ENCODE measurements at regions not wholly inside any gene's neighbourhood (a gene's known extent, or its start where the extent isn't known, plus 50 kb on each side); places are given as distances from the start of the nearest gene placed in this dataset.

- Histone ChIP-seq H3K4me2 (ENCODE audit: unreplicated experiment) (no peak overlapping the region), H3K9ac (no peak overlapping the region), H3K9me3 (ENCODE audit: low read depth) (no peaks in the 10 kb centered on the region), H3K4me3 (no peak overlapping the region), H3K9me2 (ENCODE audit: insufficient read depth) (no peaks in the 10 kb centered on the region), H3K36me3 (ENCODE audit: low read depth) (no peaks in the 10 kb centered on the region), H3K79me2 (ENCODE audit: insufficient read depth) (no peaks in the 10 kb centered on the region), H3F3A (ENCODE audit: insufficient read depth) (no peaks in the 10 kb centered on the region), H3K27me3 (replicated peaks; ENCODE audit: insufficient read depth) (peaks cover 33% of the 10 kb centered on the region), H3K4me1 (ENCODE audit: insufficient read depth) (no peaks in the 10 kb centered on the region), H4K20me1 (ENCODE audit: insufficient read depth) (no peaks in the 10 kb centered on the region), H3K27ac (no peak overlapping the region), H2AFZ (no peak overlapping the region)
- TF ChIP-seq EZH2 (IDR thresholded peaks at IDR 0.05; ENCODE audit: insufficient read depth, poor library complexity, severe bottlenecking) = no peak
- TF ChIP-seq EZH2phosphoT487 (IDR thresholded peaks at IDR 0.05; ENCODE audit: insufficient read depth, low read depth) = no peak
- in situ Hi-C loops (cut with MboI) = no loop called here
- no peak for DNase-seq
- WGBS, 2 experiments (ENCODE audit: low coverage in 1 of 2, low lambda C conversion rate in 2 of 2, missing lambda C conversion rate in 2 of 2) = 34 to 42% methylated on average over 8 of the region's 8 CpGs
Measured at GRCh38 chr15:30030345-30030744, 52.4 kb upstream of the GOLGA8J start.

- 32 to 34% methylated on average over 6 of the region's 6 CpGs for WGBS, 2 experiments (ENCODE audit: low coverage in 1 of 2, low lambda C conversion rate in 2 of 2, missing lambda C conversion rate in 2 of 2)
Measured at GRCh38 chr15:30023798-30024295, 58.9 kb upstream of the GOLGA8J start.

GRCh38 chr15:30010746-30011145 lies 72.0 kb upstream of the GOLGA8J start:
- Histone ChIP-seq H3K27ac (no peak overlapping the region), H3K9me2 (ENCODE audit: insufficient read depth) (no peaks in the 10 kb centered on the region), H3K4me1 (ENCODE audit: insufficient read depth) (no peaks in the 10 kb centered on the region), H3K9ac (no peak overlapping the region), H3K79me2 (ENCODE audit: insufficient read depth) (no peaks in the 10 kb centered on the region), H2AFZ (no peak overlapping the region), H3K36me3 (ENCODE audit: low read depth) (no peaks in the 10 kb centered on the region), H3K27me3 (replicated peaks; ENCODE audit: insufficient read depth) (peaks cover 37% of the 10 kb centered on the region), H3K9me3 (ENCODE audit: low read depth) (no peaks in the 10 kb centered on the region), H3F3A (ENCODE audit: insufficient read depth) (no peaks in the 10 kb centered on the region), H3K4me2 (ENCODE audit: unreplicated experiment) (no peak overlapping the region), H4K20me1 (ENCODE audit: insufficient read depth) (no peaks in the 10 kb centered on the region), H3K4me3 (no peak overlapping the region)
- WGBS, 2 experiments (ENCODE audit: low coverage in 1 of 2, low lambda C conversion rate in 2 of 2, missing lambda C conversion rate in 2 of 2) = 30 to 44% methylated on average over 2 of the region's 2 CpGs
- in situ Hi-C loops (cut with MboI) = no loop called here
- no peak for DNase-seq
- TF ChIP-seq EZH2 (IDR thresholded peaks at IDR 0.05; ENCODE audit: insufficient read depth, poor library complexity, severe bottlenecking) (no peak), EZH2phosphoT487 (IDR thresholded peaks at IDR 0.05; ENCODE audit: insufficient read depth, low read depth) (no peak)

More at GRCh38 chr15:30023798-30024295, 58.9 kb upstream of the GOLGA8J start:
- in situ Hi-C loops (cut with MboI) = no loop called here
- H3K4me1 ChIP-seq (ENCODE audit: insufficient read depth) = no peaks in the 10 kb centered on the region
- H3K4me2 ChIP-seq (ENCODE audit: unreplicated experiment) = no peak overlapping the region
- H3K27me3 ChIP-seq (replicated peaks; ENCODE audit: insufficient read depth) = peaks cover 15% of the 10 kb centered on the region
- H3K4me3 ChIP-seq = no peak overlapping the region
- H4K20me1 ChIP-seq (ENCODE audit: insufficient read depth) = no peaks in the 10 kb centered on the region
- no peaks in the 10 kb centered on the region for H3K9me3 ChIP-seq (ENCODE audit: low read depth)
- peak; percentile 16 for DNase-seq
- no peak overlapping the region for H2AFZ ChIP-seq
- no peak overlapping the region for H3K9ac ChIP-seq
- H3K36me3 ChIP-seq (ENCODE audit: low read depth) = no peaks in the 10 kb centered on the region
- H3K27ac ChIP-seq = no peak overlapping the region
- no peaks in the 10 kb centered on the region for H3K9me2 ChIP-seq (ENCODE audit: insufficient read depth)
- TF ChIP-seq EZH2phosphoT487 (IDR thresholded peaks at IDR 0.05; ENCODE audit: insufficient read depth, low read depth) = no peak
- no peak for TF ChIP-seq EZH2 (IDR thresholded peaks at IDR 0.05; ENCODE audit: insufficient read depth, poor library complexity, severe bottlenecking)
- H3K79me2 ChIP-seq (ENCODE audit: insufficient read depth) = no peaks in the 10 kb centered on the region
- H3F3A ChIP-seq (ENCODE audit: insufficient read depth) = no peaks in the 10 kb centered on the region

- Histone ChIP-seq H3K79me2 (ENCODE audit: insufficient read depth) (no peaks in the 10 kb centered on the region), H4K20me1 (ENCODE audit: insufficient read depth) (no peaks in the 10 kb centered on the region), H2AFZ (no peak overlapping the region), H3K27ac (no peak overlapping the region), H3K4me1 (ENCODE audit: insufficient read depth) (no peaks in the 10 kb centered on the region), H3F3A (ENCODE audit: insufficient read depth) (no peaks in the 10 kb centered on the region), H3K27me3 (replicated peaks; ENCODE audit: insufficient read depth) (peaks cover 49% of the 10 kb centered on the region), H3K9me2 (ENCODE audit: insufficient read depth) (no peaks in the 10 kb centered on the region), H3K9ac (no peak overlapping the region), H3K4me2 (ENCODE audit: unreplicated experiment) (no peak overlapping the region), H3K9me3 (ENCODE audit: low read depth) (no peaks in the 10 kb centered on the region), H3K36me3 (ENCODE audit: low read depth) (no peaks in the 10 kb centered on the region), H3K4me3 (no peak overlapping the region)
- 48 to 50% methylated on average over 1 of the region's 1 CpG for WGBS, 2 experiments (ENCODE audit: low coverage in 1 of 2, low lambda C conversion rate in 2 of 2, missing lambda C conversion rate in 2 of 2)
- no peak for TF ChIP-seq EZH2 (IDR thresholded peaks at IDR 0.05; ENCODE audit: insufficient read depth, poor library complexity, severe bottlenecking)
- no peak for DNase-seq
- in situ Hi-C loops (cut with MboI) = no loop called here
Measured at GRCh38 chr15:30008156-30008555, 74.6 kb upstream of the GOLGA8J start.

GRCh38 chr15:30001602-30002001 lies 81.2 kb upstream of the GOLGA8J start:
- Histone ChIP-seq H4K20me1 (ENCODE audit: insufficient read depth) (no peaks in the 10 kb centered on the region), H3K9me3 (ENCODE audit: low read depth) (no peaks in the 10 kb centered on the region), H3K27me3 (replicated peaks; ENCODE audit: insufficient read depth) (peaks cover 58% of the 10 kb centered on the region), H3K27ac (no peak overlapping the region), H2AFZ (no peak overlapping the region), H3K36me3 (ENCODE audit: low read depth) (no peaks in the 10 kb centered on the region), H3K9me2 (ENCODE audit: insufficient read depth) (no peaks in the 10 kb centered on the region), H3F3A (ENCODE audit: insufficient read depth) (no peaks in the 10 kb centered on the region), H3K9ac (no peak overlapping the region), H3K4me3 (no peak overlapping the region), H3K4me1 (ENCODE audit: insufficient read depth) (no peaks in the 10 kb centered on the region), H3K4me2 (ENCODE audit: unreplicated experiment) (no peak overlapping the region), H3K79me2 (ENCODE audit: insufficient read depth) (no peaks in the 10 kb centered on the region)
- in situ Hi-C loops (cut with MboI) = no loop called here
- 45 to 48% methylated on average over 5 of the region's 5 CpGs for WGBS, 2 experiments (ENCODE audit: low coverage in 1 of 2, low lambda C conversion rate in 2 of 2, missing lambda C conversion rate in 2 of 2)
- no peak for DNase-seq
- no peak for TF ChIP-seq EZH2 (IDR thresholded peaks at IDR 0.05; ENCODE audit: insufficient read depth, poor library complexity, severe bottlenecking)
- no peak for TF ChIP-seq EZH2phosphoT487 (IDR thresholded peaks at IDR 0.05; ENCODE audit: insufficient read depth, low read depth)
